A549 (cell line): ENCODE measurements at regions not wholly inside any gene's neighbourhood (a gene's known extent, or its start where the extent isn't known, plus 50 kb on each side); places are given as distances from the start of the nearest gene placed in this dataset.

Source experiments
- ATAC-seq, 2 experiments: fragments of 200-7000 bp in 1 of 2; fragments of >200 bp in 1 of 2; cut with Nextera tagmentation in 1 of 2; cut with Tn5 transposase in 1 of 2; 3 replicates each; pipeline versions ENCODE4 v1.8.0 to v1.9.1; 2018 to 2020; ENCODE audit warnings: mild to moderate bottlenecking in 1 of 2, moderate library complexity in 1 of 2
- CTCF ChIA-PET: fragments of 300-600 bp; sonication (Branson Sonifier 250); formaldehyde crosslinking; extraction: SDS; loops from one replicate; lab custom pipeline; 2021; ENCODE audit warnings: antibody characterized with exemption, inconsistent platforms; lab: Yijun Ruan, JAX
- POLR2A ChIA-PET: fragments of 350-600 bp; formaldehyde crosslinking; extraction: SDS; loops from one replicate; lab custom pipeline; 2021; ENCODE audit warnings: antibody characterized with exemption, inconsistent platforms; lab: Yijun Ruan, JAX
- DNase-seq, 2 experiments: peaks; one replicate each; pipeline versions ENCODE4 v3.0.0 to v3.0.0-alpha.2; 2011 to 2016; ENCODE audit warnings: low read depth in 1 of 2, low spot score in 1 of 2
- FAIRE-seq: peaks from 2 replicates; lab custom pipeline; 2011; peaks lifted over from hg19 to GRCh38; lab: Jason Lieb, UNC
- H3K27ac ChIP-seq, 2 experiments: fragments of >200 bp; sonication (Bioruptor Twin); formaldehyde crosslinking; 3 replicates each; pipeline ENCODE4 v1.5.1; 2016 to 2017
- H3K4me1 ChIP-seq: fragments of >200 bp; sonication (Bioruptor Twin); formaldehyde crosslinking; 3 replicates; pipeline ENCODE4 v1.6.1; 2016
- H3K4me2 ChIP-seq: fragments of >200 bp; sonication (Bioruptor Twin); formaldehyde crosslinking; 3 replicates; pipeline ENCODE4 v1.6.1; 2016
- H3K4me3 ChIP-seq: fragments of >200 bp; sonication (Bioruptor Twin); formaldehyde crosslinking; 3 replicates; pipeline ENCODE4 v1.5.1; 2016
- H3K9me3 ChIP-seq: fragments of >200 bp; sonication (Bioruptor Twin); formaldehyde crosslinking; 3 replicates; pipeline ENCODE4 v1.6.1; 2016
- CBX8 ChIP-seq: fragments of 200-600 bp; sonication (generic); IDR thresholded peaks from 2 replicates; pipeline ENCODE4 v1.6.1; 2016
- CHD2 ChIP-seq: fragments of 150-350 bp; IDR thresholded peaks from 2 replicates; pipeline ENCODE4 v1.6.1; 2014; ENCODE audit warnings: low read length; ENCODE audit not compliant: partially characterized antibody
- ESRRA ChIP-seq: fragments of 150-350 bp; IDR thresholded peaks from 2 replicates; pipeline ENCODE4 v1.6.1; 2014; ENCODE audit warnings: mild to moderate bottlenecking, low read length, borderline replicate concordance
- HEYL ChIP-seq: fragments of 250-450 bp; sonication (Bioruptor Pico); IDR thresholded peaks from 2 replicates; pipeline ENCODE4 v1.8.0; 2021; ENCODE audit warnings: mild to moderate bottlenecking, moderate library complexity
- HOXA7 ChIP-seq: fragments of 250-450 bp; sonication (Bioruptor Pico); IDR thresholded peaks from 2 replicates; pipeline ENCODE4 v1.5.0; 2020; ENCODE audit warnings: mild to moderate bottlenecking, moderate library complexity
- JUNB ChIP-seq: fragments of >200 bp; sonication (Bioruptor Twin); formaldehyde crosslinking; IDR thresholded peaks from 2 replicates; pipeline ENCODE4 v1.6.1; 2016
- KDM5A ChIP-seq: fragments of 200-600 bp; sonication (generic); IDR thresholded peaks from 2 replicates; pipeline ENCODE4 v1.6.1; 2016; ENCODE audit warnings: antibody characterized with exemption, mild to moderate bottlenecking
- RARB ChIP-seq: fragments of 250-450 bp; sonication (Bioruptor Pico); IDR thresholded peaks from 2 replicates; pipeline ENCODE4 v1.8.0; 2021; ENCODE audit warnings: mild to moderate bottlenecking, moderate library complexity
- TP53 ChIP-seq: fragments of 250-450 bp; sonication (Bioruptor Pico); IDR thresholded peaks from 2 replicates; pipeline ENCODE4 v1.5.0; 2021; ENCODE audit warnings: mild to moderate bottlenecking, moderate library complexity
- WGBS: methylation state at CpG from one replicate; pipeline ENCODE4 v1.1.6; 2017; ENCODE audit errors: missing lambda C conversion rate; 5-methylcytosine and 5-hydroxymethylcytosine counted together
- TF ChIP-seq, protein P1 (sequence below): fragments of 200-600 bp; sonication (generic); IDR thresholded peaks from 2 replicates; pipeline ENCODE4 v1.6.1; 2016; ENCODE audit warnings: antibody characterized with exemption, mild to moderate bottlenecking, moderate library complexity
- TF ChIP-seq, protein P2 (sequence below): IDR thresholded peaks from 2 replicates; pipeline ENCODE4 v1.6.1; 2012
- TF ChIP-seq, protein P3 (sequence below): fragments of >200 bp; sonication (Bioruptor Twin); formaldehyde crosslinking; IDR thresholded peaks from 2 replicates; pipeline ENCODE4 v1.6.1; 2016
- TF ChIP-seq, protein P4 (sequence below): fragments of 250-450 bp; sonication (Bioruptor Pico); IDR thresholded peaks from 2 replicates; pipeline ENCODE4 v1.5.0; 2020; ENCODE audit warnings: low read depth, mild to moderate bottlenecking, moderate library complexity
- TF ChIP-seq, protein P5 (sequence below): IDR thresholded peaks from 2 replicates; pipeline ENCODE4 v1.6.1; 2012; ENCODE audit warnings: low read depth, borderline replicate concordance
- TF ChIP-seq, protein P6 (sequence below): IDR thresholded peaks from 2 replicates; pipeline ENCODE4 v1.6.1; 2012

DNA sequence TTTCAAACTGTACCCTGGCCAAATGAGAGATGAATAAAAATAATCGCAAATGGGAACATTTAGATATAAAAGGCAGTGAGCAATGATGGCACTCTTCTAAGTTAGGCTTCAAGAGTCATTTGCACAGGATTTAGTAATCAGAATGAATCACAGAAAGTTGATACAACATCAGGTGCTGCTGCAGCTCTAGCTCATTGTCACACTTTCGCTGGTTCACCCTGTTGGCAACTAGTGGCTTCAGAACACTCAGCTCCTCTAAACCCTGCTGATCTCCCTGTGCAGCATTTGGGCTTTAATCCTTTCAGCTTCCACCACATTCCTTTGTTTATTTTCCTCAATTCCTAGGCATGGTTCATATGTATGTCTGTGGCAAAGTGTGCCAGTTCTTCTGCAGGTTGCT, 2071.2 kb upstream of the CDH6 start:
- 34% methylated on average over 2 of the region's 2 CpGs for whole genome bisulfite sequencing
- DNase-seq: no peak
- FAIRE-seq: no peak
- Histone ChIP-seq H3K4me2 (no peak overlapping the region), H3K27ac (no peak overlapping the region), H3K4me1 (no peaks in the 10 kb centered on the region), H3K4me3 (no peak overlapping the region), H3K9me3 (no peaks in the 10 kb centered on the region; the same call in 2 of the 3 replicates)
- TF ChIP-seq, protein P1, sequence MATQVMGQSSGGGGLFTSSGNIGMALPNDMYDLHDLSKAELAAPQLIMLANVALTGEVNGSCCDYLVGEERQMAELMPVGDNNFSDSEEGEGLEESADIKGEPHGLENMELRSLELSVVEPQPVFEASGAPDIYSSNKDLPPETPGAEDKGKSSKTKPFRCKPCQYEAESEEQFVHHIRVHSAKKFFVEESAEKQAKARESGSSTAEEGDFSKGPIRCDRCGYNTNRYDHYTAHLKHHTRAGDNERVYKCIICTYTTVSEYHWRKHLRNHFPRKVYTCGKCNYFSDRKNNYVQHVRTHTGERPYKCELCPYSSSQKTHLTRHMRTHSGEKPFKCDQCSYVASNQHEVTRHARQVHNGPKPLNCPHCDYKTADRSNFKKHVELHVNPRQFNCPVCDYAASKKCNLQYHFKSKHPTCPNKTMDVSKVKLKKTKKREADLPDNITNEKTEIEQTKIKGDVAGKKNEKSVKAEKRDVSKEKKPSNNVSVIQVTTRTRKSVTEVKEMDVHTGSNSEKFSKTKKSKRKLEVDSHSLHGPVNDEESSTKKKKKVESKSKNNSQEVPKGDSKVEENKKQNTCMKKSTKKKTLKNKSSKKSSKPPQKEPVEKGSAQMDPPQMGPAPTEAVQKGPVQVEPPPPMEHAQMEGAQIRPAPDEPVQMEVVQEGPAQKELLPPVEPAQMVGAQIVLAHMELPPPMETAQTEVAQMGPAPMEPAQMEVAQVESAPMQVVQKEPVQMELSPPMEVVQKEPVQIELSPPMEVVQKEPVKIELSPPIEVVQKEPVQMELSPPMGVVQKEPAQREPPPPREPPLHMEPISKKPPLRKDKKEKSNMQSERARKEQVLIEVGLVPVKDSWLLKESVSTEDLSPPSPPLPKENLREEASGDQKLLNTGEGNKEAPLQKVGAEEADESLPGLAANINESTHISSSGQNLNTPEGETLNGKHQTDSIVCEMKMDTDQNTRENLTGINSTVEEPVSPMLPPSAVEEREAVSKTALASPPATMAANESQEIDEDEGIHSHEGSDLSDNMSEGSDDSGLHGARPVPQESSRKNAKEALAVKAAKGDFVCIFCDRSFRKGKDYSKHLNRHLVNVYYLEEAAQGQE: no peak
- TF ChIP-seq, protein P2, sequence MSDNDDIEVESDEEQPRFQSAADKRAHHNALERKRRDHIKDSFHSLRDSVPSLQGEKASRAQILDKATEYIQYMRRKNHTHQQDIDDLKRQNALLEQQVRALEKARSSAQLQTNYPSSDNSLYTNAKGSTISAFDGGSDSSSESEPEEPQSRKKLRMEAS: no peak
- TF ChIP-seq CHD2: no peak
- ATAC-seq: no peak
- CTCF ChIA-PET: no interaction called here
- POLR2A ChIA-PET: no interaction called here

DNA sequence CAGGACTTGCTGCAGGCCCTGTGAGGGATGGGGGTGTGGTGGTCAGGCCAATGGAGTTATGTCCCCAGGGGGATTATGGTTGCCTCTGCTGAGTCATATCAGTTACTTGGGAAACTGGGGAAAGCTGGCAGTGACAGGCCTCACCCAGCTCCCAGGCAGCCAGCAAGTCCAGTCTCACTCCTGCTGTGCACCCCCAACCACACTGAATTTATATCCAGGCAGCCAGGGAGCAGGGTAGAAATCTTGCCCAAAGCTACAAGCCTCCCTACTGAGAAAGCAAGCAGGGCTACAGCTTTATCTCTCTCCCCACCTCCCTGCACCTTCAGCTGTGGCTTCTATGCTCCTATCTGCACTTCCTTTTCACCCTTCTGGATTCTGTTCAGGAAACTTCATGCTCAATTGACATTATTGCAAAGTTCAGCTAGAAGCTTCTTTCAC, 2076.0 kb upstream of the CDH9 start:
- H3K9me3 ChIP-seq: no peaks in the 10 kb centered on the region
- DNase-seq: peak in 1 of 2 experiments; percentile 32

DNA sequence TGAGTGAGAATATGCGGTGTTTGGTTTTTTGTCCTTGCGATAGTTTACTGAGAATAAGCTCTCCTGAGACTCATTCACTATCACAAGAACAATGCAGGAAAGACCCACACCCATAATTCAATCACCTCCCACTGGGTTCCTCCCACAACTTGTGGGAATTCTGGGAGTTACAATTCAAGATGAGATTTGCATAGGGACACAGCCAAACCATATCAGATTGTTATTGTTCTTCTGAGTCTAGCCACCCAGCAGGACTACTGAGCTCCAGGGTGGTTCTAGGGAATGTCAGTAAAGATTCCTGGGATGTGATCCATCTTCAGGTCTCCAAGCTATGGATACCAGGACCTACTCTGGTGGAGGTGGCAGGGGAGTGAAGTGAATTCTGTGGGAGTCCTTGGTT, 2075.1 kb upstream of the CDH9 start:
- FAIRE-seq (no peak), DNase-seq (no peak), ATAC-seq (no peak)
- 86% methylated on average over 2 of the region's 2 CpGs for WGBS
- ChIA-PET CTCF (no interaction called here), POLR2A (no interaction called here)
- TF ChIP-seq, protein P3, sequence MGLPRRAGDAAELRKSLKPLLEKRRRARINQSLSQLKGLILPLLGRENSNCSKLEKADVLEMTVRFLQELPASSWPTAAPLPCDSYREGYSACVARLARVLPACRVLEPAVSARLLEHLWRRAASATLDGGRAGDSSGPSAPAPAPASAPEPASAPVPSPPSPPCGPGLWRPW: no peak
- TF ChIP-seq JUNB (no peak), HEYL (CRISPR knock-in tag) (no peak), HOXA7 (CRISPR knock-in tag) (no peak), KDM5A (no peak), ESRRA (no peak), CBX8 (no peak)
- TF ChIP-seq, protein P1: no peak
- TF ChIP-seq, protein P4, sequence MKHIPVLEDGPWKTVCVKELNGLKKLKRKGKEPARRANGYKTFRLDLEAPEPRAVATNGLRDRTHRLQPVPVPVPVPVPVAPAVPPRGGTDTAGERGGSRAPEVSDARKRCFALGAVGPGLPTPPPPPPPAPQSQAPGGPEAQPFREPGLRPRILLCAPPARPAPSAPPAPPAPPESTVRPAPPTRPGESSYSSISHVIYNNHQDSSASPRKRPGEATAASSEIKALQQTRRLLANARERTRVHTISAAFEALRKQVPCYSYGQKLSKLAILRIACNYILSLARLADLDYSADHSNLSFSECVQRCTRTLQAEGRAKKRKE (CRISPR knock-in tag): no peak
- TF ChIP-seq, protein P5, sequence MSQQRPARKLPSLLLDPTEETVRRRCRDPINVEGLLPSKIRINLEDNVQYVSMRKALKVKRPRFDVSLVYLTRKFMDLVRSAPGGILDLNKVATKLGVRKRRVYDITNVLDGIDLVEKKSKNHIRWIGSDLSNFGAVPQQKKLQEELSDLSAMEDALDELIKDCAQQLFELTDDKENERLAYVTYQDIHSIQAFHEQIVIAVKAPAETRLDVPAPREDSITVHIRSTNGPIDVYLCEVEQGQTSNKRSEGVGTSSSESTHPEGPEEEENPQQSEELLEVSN: no peak
- TF ChIP-seq, protein P6, sequence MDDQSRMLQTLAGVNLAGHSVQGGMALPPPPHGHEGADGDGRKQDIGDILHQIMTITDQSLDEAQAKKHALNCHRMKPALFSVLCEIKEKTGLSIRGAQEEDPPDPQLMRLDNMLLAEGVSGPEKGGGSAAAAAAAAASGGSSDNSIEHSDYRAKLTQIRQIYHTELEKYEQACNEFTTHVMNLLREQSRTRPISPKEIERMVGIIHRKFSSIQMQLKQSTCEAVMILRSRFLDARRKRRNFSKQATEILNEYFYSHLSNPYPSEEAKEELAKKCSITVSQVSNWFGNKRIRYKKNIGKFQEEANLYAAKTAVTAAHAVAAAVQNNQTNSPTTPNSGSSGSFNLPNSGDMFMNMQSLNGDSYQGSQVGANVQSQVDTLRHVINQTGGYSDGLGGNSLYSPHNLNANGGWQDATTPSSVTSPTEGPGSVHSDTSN: no peak
- no peak overlapping the region for H3K4me3 ChIP-seq
- no peak overlapping the region for H3K27ac ChIP-seq
- no peaks in the 10 kb centered on the region for H3K9me3 ChIP-seq
- no peaks in the 10 kb centered on the region for H3K4me1 ChIP-seq
- no peak overlapping the region for H3K4me2 ChIP-seq

More for the DNA sequence above, 2076.0 kb upstream of the CDH9 start:
- no peak overlapping the region for H3K4me3 ChIP-seq
- ChIA-PET CTCF (no interaction called here), POLR2A (no interaction called here)
- TF ChIP-seq TP53 (no peak), RARB (CRISPR knock-in tag) (no peak)
- ATAC-seq (no peak), FAIRE-seq (no peak)
- H3K4me2 ChIP-seq: no peak overlapping the region
- no peak overlapping the region for H3K27ac ChIP-seq
- no peaks in the 10 kb centered on the region for H3K4me1 ChIP-seq
